HAP-1 (cell line): ENCODE measurements at regions not wholly inside any gene's neighbourhood (a gene's known extent, or its start where the extent isn't known, plus 50 kb on each side); places are given as distances from the start of the nearest gene placed in this dataset.
"Not testable (repeated sequence)": the region's sequence is repeated elsewhere in the genome, so short reads cannot be mapped to it uniquely, and the experiment has no call there.

Experiments used
- DNase-seq, 2 experiments: peaks; one replicate each; pipeline ENCODE4 v3.0.0-alpha.2; 2016 to 2020; ENCODE audit warnings: low spot score in 2 of 2
- H3K27me3 ChIP-seq: fragments of 250-450 bp; sonication (Bioruptor Pico); 2 replicates; pipeline ENCODE4 v1.5.1; 2020; ENCODE audit warnings: low read depth, mild to moderate bottlenecking, moderate library complexity
- H3K36me3 ChIP-seq: fragments of 250-450 bp; sonication (Bioruptor Pico); replicated peaks from 2 replicates; pipeline ENCODE4 v1.5.1; 2020; ENCODE audit warnings: mild to moderate bottlenecking
- H3K4me1 ChIP-seq: fragments of 250-450 bp; sonication (Bioruptor Pico); 2 replicates; pipeline ENCODE4 v1.5.1; 2020; ENCODE audit warnings: mild to moderate bottlenecking
- H3K4me3 ChIP-seq: fragments of 250-450 bp; sonication (Bioruptor Pico); 2 replicates; pipeline ENCODE4 v1.5.1; 2020; ENCODE audit warnings: mild to moderate bottlenecking, moderate library complexity
- H3K9me3 ChIP-seq: fragments of 250-450 bp; sonication (Bioruptor Pico); 2 replicates; pipeline ENCODE4 v1.5.1; 2020; ENCODE audit warnings: mild to moderate bottlenecking, moderate library complexity
- in situ Hi-C: fragments of 300-500 bp; cut with MboI; formaldehyde crosslinking; loops from 3 replicates; pipeline ENCODE4 v1.14.3; 2020; ENCODE audit warnings: low sequenced_read_pairs, inconsistent platforms, mixed read lengths

- no peaks in the 10 kb centered on the region; the same call in 1 of the 2 replicates for H3K4me1 ChIP-seq
- H3K4me3 ChIP-seq, result no peak overlapping the region
- H3K27me3 ChIP-seq, result no peaks in the 10 kb centered on the region
- H3K36me3 ChIP-seq, result no peaks in the 10 kb centered on the region
- in situ Hi-C loops, result no loop called here
- H3K9me3 ChIP-seq, result no peaks in the 10 kb centered on the region
- no peak for DNase-seq
Measured at GRCh38 chr14:53226553-53226952, 73.4 kb upstream of the DDHD1 start.

DNA sequence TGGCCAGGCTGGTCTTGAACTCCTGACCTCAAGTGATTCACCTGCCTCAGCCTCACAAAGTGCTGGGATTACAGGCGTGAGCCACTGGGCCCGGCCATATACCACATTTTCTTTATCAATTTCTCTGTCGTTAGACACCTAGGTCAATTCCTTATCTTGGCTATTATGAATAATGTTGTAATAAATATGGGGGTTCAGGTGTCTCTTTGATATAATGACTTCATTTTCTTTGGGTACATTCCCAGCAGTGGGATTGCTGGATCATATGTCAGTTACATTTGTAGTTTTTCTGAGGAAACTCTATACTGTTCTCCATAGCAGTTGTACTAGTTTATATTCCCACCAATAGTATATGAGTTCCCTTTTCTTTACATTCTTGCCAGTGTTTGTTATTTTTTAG lies 67.8 kb upstream of the DDHD1 start:
- Histone ChIP-seq H3K9me3 (no peaks in the 10 kb centered on the region), H3K27me3 (0 out of 2 replicates have a peak, but pooled peaks cover 4% of the 10 kb centered on the region), H3K4me1 (peaks cover 4% of the 10 kb centered on the region), H3K4me3 (no peak overlapping the region), H3K36me3 (no peaks in the 10 kb centered on the region)
- in situ Hi-C loops, result no loop called here
- no peak for DNase-seq

DNA sequence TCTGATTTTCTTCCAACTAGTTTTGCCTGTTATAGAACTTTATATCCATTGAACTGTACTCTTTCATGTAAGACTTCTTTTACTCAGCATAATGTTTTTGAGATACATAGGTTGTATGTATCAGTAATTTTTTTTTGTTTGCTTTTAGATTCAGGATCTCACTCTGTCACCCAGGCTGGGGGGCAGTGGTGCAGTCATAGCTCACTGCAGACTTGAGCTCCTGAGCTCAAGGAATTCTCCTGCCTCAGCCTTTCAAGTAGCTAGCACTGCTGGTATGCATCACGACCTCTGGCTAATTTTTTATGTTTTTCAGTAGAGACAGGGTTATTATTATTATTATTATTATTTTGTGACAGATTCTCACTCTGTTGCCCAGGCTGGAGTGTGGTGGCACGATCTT lies 65.0 kb upstream of the DDHD1 start:
- Histone ChIP-seq H3K36me3 (no peaks in the 10 kb centered on the region), H3K27me3 (0 out of 2 replicates have a peak, but pooled peaks cover 4% of the 10 kb centered on the region), H3K4me1 (peaks cover 4% of the 10 kb centered on the region), H3K9me3 (no peaks in the 10 kb centered on the region), H3K4me3 (peak overlapping the region; percentile 61)
- DNase-seq, result no peak
- in situ Hi-C loops, result no loop called here

DNA sequence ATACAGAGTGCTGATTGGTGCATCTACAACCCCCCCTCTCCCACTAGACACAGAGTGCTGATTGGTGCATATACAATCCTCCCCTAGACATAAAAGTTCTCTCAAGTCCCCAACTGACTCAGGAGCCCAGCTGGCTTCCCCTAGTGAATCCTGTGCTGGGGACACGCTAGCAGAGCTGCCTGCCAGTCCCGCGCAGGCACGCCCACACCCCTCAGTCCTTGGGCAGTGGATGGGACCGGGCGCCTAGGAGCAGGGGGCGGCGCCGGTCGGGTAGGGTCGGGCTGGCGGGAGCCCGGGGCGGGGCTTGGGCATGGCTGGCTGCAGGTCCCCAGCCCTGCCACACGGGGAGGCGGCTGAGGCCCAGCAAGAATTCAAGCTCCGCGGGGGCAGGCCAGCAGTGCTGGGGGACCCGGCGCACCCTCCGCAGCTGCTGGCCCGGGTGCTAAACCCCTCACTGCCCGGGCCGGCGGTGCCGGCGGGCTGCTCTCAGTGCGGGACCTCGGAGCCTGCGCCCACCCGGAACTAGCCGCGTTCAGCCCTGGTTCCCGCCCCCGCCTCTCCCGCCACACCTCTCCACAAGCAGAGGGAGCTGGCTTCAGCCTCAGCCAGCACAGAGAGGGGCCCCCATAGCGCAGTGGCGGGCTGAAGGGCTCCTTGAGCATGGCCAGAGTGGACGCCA lies 64.3 kb upstream of the DDHD1 start:
- no peaks in the 10 kb centered on the region for H3K9me3 ChIP-seq
- no peaks in the 10 kb centered on the region for H3K36me3 ChIP-seq
- in situ Hi-C loops, result no loop called here
- DNase-seq, result peak; percentile 73 to 94
- H3K4me3 ChIP-seq, result peak overlapping the region; percentile 61
- H3K4me1 ChIP-seq, result peaks cover 4% of the 10 kb centered on the region
- 0 out of 2 replicates have a peak, but pooled peaks cover 4% of the 10 kb centered on the region for H3K27me3 ChIP-seq

GRCh38 chr14:53216955-53217315 lies 63.8 kb upstream of the DDHD1 start:
- peak overlapping the region; percentile 61 for H3K4me3 ChIP-seq
- DNase-seq, in situ Hi-C loops, H3K4me1 ChIP-seq, H3K36me3 ChIP-seq, H3K9me3 ChIP-seq, H3K27me3 ChIP-seq: not testable (repeated sequence)

GRCh38 chr14:53216478-53216877 lies 63.4 kb upstream of the DDHD1 start:
- H3K9me3 ChIP-seq, H3K4me1 ChIP-seq, H3K27me3 ChIP-seq, DNase-seq, in situ Hi-C loops, H3K36me3 ChIP-seq, H3K4me3 ChIP-seq: not testable (repeated sequence)

GRCh38 chr14:53215101-53215500 lies 62.0 kb upstream of the DDHD1 start:
- H3K27me3 ChIP-seq, result no peaks in the 10 kb centered on the region
- in situ Hi-C loops, result no loop called here
- H3K4me3 ChIP-seq, result no peak overlapping the region
- H3K36me3 ChIP-seq, result no peaks in the 10 kb centered on the region
- H3K4me1 ChIP-seq, result peaks cover 4% of the 10 kb centered on the region
- DNase-seq, result no peak
- H3K9me3 ChIP-seq, result no peaks in the 10 kb centered on the region

GRCh38 chr14:53214384-53214783 lies 61.3 kb upstream of the DDHD1 start:
- H3K4me3 ChIP-seq, result no peak overlapping the region
- H3K4me1 ChIP-seq, result peaks cover 4% of the 10 kb centered on the region
- no peaks in the 10 kb centered on the region for H3K36me3 ChIP-seq
- no peak for DNase-seq
- H3K27me3 ChIP-seq, result no peaks in the 10 kb centered on the region
- in situ Hi-C loops, result no loop called here
- no peaks in the 10 kb centered on the region for H3K9me3 ChIP-seq

DNA sequence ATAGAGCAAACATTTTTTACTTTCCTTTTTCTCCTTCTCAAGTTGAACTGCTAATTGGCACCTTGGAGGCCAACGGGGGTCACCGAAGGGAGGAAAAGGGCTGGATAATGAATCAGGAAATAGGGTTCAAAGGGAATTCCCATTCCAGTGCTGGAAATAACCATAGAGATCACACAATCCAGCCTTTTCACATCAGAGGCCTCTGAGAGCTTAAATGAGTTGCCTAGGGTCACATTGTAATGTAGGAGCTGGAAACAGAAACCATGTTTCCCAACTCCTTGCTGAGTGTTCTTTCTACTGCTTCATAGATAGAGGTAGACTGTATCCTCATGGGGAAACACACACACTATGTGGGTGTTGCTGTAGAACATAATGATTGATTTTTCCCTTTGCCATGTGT lies 60.6 kb upstream of the DDHD1 start:
- DNase-seq, result no peak
- H3K36me3 ChIP-seq, result no peaks in the 10 kb centered on the region
- peaks cover 4% of the 10 kb centered on the region for H3K4me1 ChIP-seq
- H3K4me3 ChIP-seq, result no peak overlapping the region
- H3K9me3 ChIP-seq, result no peaks in the 10 kb centered on the region
- no peaks in the 10 kb centered on the region for H3K27me3 ChIP-seq
- in situ Hi-C loops, result no loop called here

GRCh38 chr14:53209370-53209769 lies 56.2 kb upstream of the DDHD1 start:
- in situ Hi-C loops, result no loop called here
- H3K4me3 ChIP-seq, result no peak overlapping the region
- H3K36me3 ChIP-seq, result no peaks in the 10 kb centered on the region
- peaks cover 3% of the 10 kb centered on the region; the same call in 1 of the 2 replicates for H3K27me3 ChIP-seq
- H3K4me1 ChIP-seq, result no peaks in the 10 kb centered on the region
- H3K9me3 ChIP-seq, result 0 out of 2 replicates have a peak, but pooled peaks cover 2% of the 10 kb centered on the region
- no peak for DNase-seq
